Sigmoid colon (tissue), 6 donors: ENCODE measurements at regions not wholly inside any gene's neighbourhood (a gene's known extent, or its start where the extent isn't known, plus 50 kb on each side); places are given as distances from the start of the nearest gene placed in this dataset.
"Not testable (repeated sequence)": the region's sequence is repeated elsewhere in the genome, so short reads cannot be mapped to it uniquely, and the experiment has no call there.

Experiments used
- DNase-seq: peaks from one replicate; pipeline ENCODE4 v3.0.0-alpha.2; 2019
- H3K27ac ChIP-seq, 4 donors: fragments of 200-600 bp; sonication (generic); one replicate each; pipeline ENCODE4 v1.5.1; 2016 to 2019; ENCODE audit warnings: mild to moderate bottlenecking in 1 of 4
- H3K27me3 ChIP-seq, 3 donors: fragments of 200-600 bp; sonication (generic); one replicate each; pipeline ENCODE4 v1.5.1; 2019; ENCODE audit warnings: mild to moderate bottlenecking in 1 of 3
- H3K36me3 ChIP-seq, 4 donors: fragments of 200-600 bp; sonication (generic); one replicate each; pipeline ENCODE4 v1.5.1; 2016 to 2019
- H3K4me1 ChIP-seq, 4 donors: fragments of 200-600 bp; sonication (generic); one replicate each; pipeline ENCODE4 v1.5.1; 2017 to 2019
- H3K4me3 ChIP-seq, 4 donors: fragments of 200-600 bp; sonication (generic); one replicate each; pipeline ENCODE4 v1.5.1; 2017 to 2019; ENCODE audit warnings: mild to moderate bottlenecking in 2 of 4, moderate library complexity in 1 of 4
- H3K9me3 ChIP-seq, 4 donors: fragments of 200-600 bp in 3 of 4; sonication (generic) in 3 of 4; one replicate each; pipeline versions ENCODE4 v1.5.1 to v1.6.1; 2013 to 2019
- CTCF ChIP-seq, 4 experiments: fragments of 450-650 bp in 3 of 4; fragments of 200-600 bp in 1 of 4; IDR thresholded peaks; one replicate each; pipeline ENCODE4 v1.5.1; 2016 to 2019; ENCODE audit warnings: antibody characterized with exemption in 4 of 4, mild to moderate bottlenecking in 3 of 4, moderate library complexity in 2 of 4
- EP300 ChIP-seq, 4 donors: sonication (generic); formaldehyde crosslinking; IDR thresholded peaks; one replicate each; pipeline ENCODE4 v1.6.1; 2017; ENCODE audit warnings: antibody characterized with exemption in 4 of 4
- POLR2A ChIP-seq, 2 donors: fragments of 450-650 bp; IDR thresholded peaks; one replicate each; pipeline ENCODE4 v1.6.1; 2016; ENCODE audit warnings: antibody characterized with exemption in 2 of 2, mild to moderate bottlenecking in 2 of 2, moderate library complexity in 2 of 2
- POLR2AphosphoS5 ChIP-seq, 4 donors: sonication (generic); formaldehyde crosslinking; IDR thresholded peaks; one replicate each; pipeline ENCODE4 v1.6.1; 2017; ENCODE audit warnings: antibody characterized with exemption in 4 of 4
- WGBS, 2 donors: extraction: QIAGEN DNeasy Blood & Tissue Kit; methylation state at CpG; one replicate each; pipeline ENCODE4 v1.1.7; 2013; 5-methylcytosine and 5-hydroxymethylcytosine counted together
- intact Hi-C: fragments of 100-400 bp; cut with DNase I; formaldehyde crosslinking; loops from one replicate; pipeline ENCODE4 v1.15.1; 2023
- donor health status: healthy with polysubstance abuse.
- donor health status: healthy.

- Histone ChIP-seq H3K27ac (no peak overlapping the region), H3K9me3 (no peaks in the 10 kb centered on the region), H3K4me1 (no peaks in the 10 kb centered on the region), H3K36me3 (no peaks in the 10 kb centered on the region), H3K4me3 (no peak overlapping the region), H3K27me3 (no peaks in the 10 kb centered on the region)
- TF ChIP-seq CTCF (IDR thresholded peaks at IDR 0.05) (no peak), EP300 (IDR thresholded peaks at IDR 0.05) (no peak), POLR2AphosphoS5 (IDR thresholded peaks at IDR 0.05) (no peak), POLR2A (IDR thresholded peaks at IDR 0.05) (no peak)
- DNase-seq = no peak
- WGBS, 2 donors = 83 to 92% methylated on average over 3 of the region's 3 CpGs
- intact Hi-C loops = no loop called here
Measured at GRCh38 chr2:122079844-122080243, 324.4 kb downstream of the TSN start.

DNA sequence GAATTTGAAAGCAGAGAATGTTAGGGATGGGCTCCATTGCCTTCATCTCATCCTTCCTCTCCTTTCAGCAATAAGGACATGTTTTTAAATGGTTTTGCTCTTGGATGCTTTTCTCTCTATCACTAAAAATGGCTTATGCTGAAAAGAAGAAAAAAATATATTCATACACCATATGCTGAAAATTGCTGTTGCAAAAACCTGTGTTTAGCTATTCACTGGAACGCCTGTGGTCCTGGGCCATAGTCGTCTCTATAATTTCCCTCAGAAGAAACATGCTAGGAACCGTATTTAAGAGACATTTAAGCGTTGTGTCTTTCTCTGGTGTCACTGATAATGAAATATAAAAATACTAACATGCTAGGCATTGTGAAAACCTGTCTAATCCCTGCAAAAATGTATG is 324.9 kb downstream of the TSN start:
- DNase-seq = no peak
- 88 to 91% methylated on average over 4 of the region's 4 CpGs for WGBS, 2 donors
- Histone ChIP-seq H3K9me3 (no peaks in the 10 kb centered on the region), H3K36me3 (no peaks in the 10 kb centered on the region), H3K27me3 (no peaks in the 10 kb centered on the region), H3K4me1 (no peaks in the 10 kb centered on the region), H3K27ac (no peak overlapping the region), H3K4me3 (no peak overlapping the region)
- intact Hi-C loops = no loop called here
- TF ChIP-seq EP300 (IDR thresholded peaks at IDR 0.05) = no peak
- no peak for TF ChIP-seq POLR2AphosphoS5 (IDR thresholded peaks at IDR 0.05)
- TF ChIP-seq POLR2A (IDR thresholded peaks at IDR 0.05) = no peak
- no peak for TF ChIP-seq CTCF (IDR thresholded peaks at IDR 0.05)

- H3K4me1 ChIP-seq = no peaks in the 10 kb centered on the region
- WGBS, 2 donors = 82% methylated on average over 2 of the region's 2 CpGs
- H3K9me3 ChIP-seq = no peaks in the 10 kb centered on the region
- H3K36me3 ChIP-seq = no peaks in the 10 kb centered on the region
- TF ChIP-seq EP300 (IDR thresholded peaks at IDR 0.05) (no peak), CTCF (IDR thresholded peaks at IDR 0.05) (no peak), POLR2A (IDR thresholded peaks at IDR 0.05) (no peak), POLR2AphosphoS5 (IDR thresholded peaks at IDR 0.05) (no peak)
- no peak for DNase-seq
- H3K4me3 ChIP-seq = no peak overlapping the region
- intact Hi-C loops = no loop called here
- H3K27me3 ChIP-seq = no peaks in the 10 kb centered on the region
- H3K27ac ChIP-seq = no peak overlapping the region
Measured at GRCh38 chr2:122080871-122081270, 325.4 kb downstream of the TSN start.

- Histone ChIP-seq H3K9me3 (no peaks in the 10 kb centered on the region), H3K4me1 (no peaks in the 10 kb centered on the region), H3K27me3 (no peaks in the 10 kb centered on the region), H3K27ac (no peak overlapping the region), H3K36me3 (no peaks in the 10 kb centered on the region), H3K4me3 (no peak overlapping the region)
- DNase-seq = no peak
- 60 to 72% methylated on average over 3 of the region's 3 CpGs for WGBS, 2 donors
- intact Hi-C loops = no loop called here
- TF ChIP-seq POLR2AphosphoS5 (IDR thresholded peaks at IDR 0.05) (no peak), CTCF (IDR thresholded peaks at IDR 0.05) (no peak), EP300 (IDR thresholded peaks at IDR 0.05) (no peak), POLR2A (IDR thresholded peaks at IDR 0.05) (no peak)
Measured at GRCh38 chr2:122081751-122082150, 326.3 kb downstream of the TSN start.

GRCh38 chr2:122083256-122084048 is 328.0 kb downstream of the TSN start:
- intact Hi-C loops = no loop called here
- H3K9me3 ChIP-seq = no peaks in the 10 kb centered on the region
- no peaks in the 10 kb centered on the region for H3K36me3 ChIP-seq
- no peaks in the 10 kb centered on the region for H3K27me3 ChIP-seq
- no peak overlapping the region for H3K4me3 ChIP-seq
- H3K4me1 ChIP-seq = no peaks in the 10 kb centered on the region
- no peak for DNase-seq
- TF ChIP-seq POLR2AphosphoS5 (IDR thresholded peaks at IDR 0.05) = no peak
- TF ChIP-seq CTCF (IDR thresholded peaks at IDR 0.05) = no peak
- TF ChIP-seq POLR2A (IDR thresholded peaks at IDR 0.05) = no peak
- no peak for TF ChIP-seq EP300 (IDR thresholded peaks at IDR 0.05)
- WGBS, 2 donors = 90 to 92% methylated on average over 4 of the region's 4 CpGs
- no peak overlapping the region for H3K27ac ChIP-seq

DNA sequence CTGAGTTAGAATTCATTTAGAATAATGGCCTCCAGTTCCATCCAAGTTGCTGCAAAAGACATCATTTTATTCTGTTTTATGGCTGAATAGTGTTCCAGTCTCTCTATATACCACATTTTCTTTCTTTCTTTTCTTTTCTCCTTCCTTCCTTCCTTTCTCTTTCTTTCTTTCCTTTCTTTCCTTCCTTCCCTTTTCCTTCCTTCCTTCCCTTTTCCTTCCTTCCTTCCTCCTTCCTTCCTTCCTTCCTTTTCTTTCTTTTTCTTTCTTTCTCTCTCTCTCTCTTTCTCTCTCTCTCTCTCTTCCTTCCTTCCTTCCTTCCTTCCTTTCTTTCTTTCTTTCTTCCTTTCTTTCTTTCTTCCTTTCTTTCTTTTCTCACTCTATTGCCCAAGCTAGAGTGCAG is 330.2 kb downstream of the TSN start:
- DNase-seq, intact Hi-C loops, H3K36me3 ChIP-seq: not testable (repeated sequence)

More for the DNA sequence above, 330.2 kb downstream of the TSN start:
- not testable (repeated sequence) for H3K27ac ChIP-seq, H3K4me3 ChIP-seq, H3K4me1 ChIP-seq, H3K27me3 ChIP-seq, H3K9me3 ChIP-seq
